Suprapubic skin (tissue), 4 donors: ENCODE measurements at regions not wholly inside any gene's neighbourhood (a gene's known extent, or its start where the extent isn't known, plus 50 kb on each side); places are given as distances from the start of the nearest gene placed in this dataset.

Experiments
- EP300 ChIP-seq: sonication (generic); formaldehyde crosslinking; IDR thresholded peaks from one replicate; pipeline ENCODE4 v1.6.1; 2017; ENCODE audit warnings: antibody characterized with exemption
- POLR2A ChIP-seq, 2 donors: fragments of 450-650 bp; IDR thresholded peaks; one replicate each; pipeline ENCODE4 v1.6.1; 2017; ENCODE audit warnings: antibody characterized with exemption in 2 of 2, mild to moderate bottlenecking in 2 of 2, moderate library complexity in 2 of 2
- POLR2AphosphoS5 ChIP-seq, 3 donors: sonication (generic); formaldehyde crosslinking; IDR thresholded peaks; one replicate each; pipeline ENCODE4 v1.6.1; 2017; ENCODE audit warnings: antibody characterized with exemption in 3 of 3
- TF ChIP-seq, protein P1 (sequence below), 2 donors: fragments of 200-600 bp in 1 of 2; fragments of 450-650 bp in 1 of 2; sonication (generic) in 1 of 2; IDR thresholded peaks; one replicate each; pipeline ENCODE4 v1.5.1; 2016 to 2019; ENCODE audit warnings: antibody characterized with exemption in 2 of 2, mild to moderate bottlenecking in 1 of 2, moderate library complexity in 1 of 2

DNA sequence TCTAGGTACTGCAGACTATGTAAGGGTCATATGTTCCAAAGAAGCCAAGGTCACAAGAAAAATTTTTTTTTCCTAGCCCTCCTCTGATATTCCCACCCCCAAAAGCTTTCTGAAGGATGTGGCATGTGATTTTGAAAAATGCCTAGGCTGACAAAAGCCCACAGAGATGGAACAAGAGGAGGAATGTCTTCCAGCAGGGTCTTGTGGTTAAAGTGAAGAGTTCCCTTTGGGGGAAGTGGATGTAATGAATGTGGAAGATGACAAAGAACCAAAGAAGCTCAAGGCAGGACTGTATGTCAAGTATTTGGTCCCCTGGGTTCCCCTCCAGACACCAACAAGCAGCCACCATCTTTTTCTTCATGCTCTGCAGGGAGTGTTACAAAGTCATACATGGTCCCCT is 268.8 kb downstream of the BCOR start:
- TF ChIP-seq, protein P1, sequence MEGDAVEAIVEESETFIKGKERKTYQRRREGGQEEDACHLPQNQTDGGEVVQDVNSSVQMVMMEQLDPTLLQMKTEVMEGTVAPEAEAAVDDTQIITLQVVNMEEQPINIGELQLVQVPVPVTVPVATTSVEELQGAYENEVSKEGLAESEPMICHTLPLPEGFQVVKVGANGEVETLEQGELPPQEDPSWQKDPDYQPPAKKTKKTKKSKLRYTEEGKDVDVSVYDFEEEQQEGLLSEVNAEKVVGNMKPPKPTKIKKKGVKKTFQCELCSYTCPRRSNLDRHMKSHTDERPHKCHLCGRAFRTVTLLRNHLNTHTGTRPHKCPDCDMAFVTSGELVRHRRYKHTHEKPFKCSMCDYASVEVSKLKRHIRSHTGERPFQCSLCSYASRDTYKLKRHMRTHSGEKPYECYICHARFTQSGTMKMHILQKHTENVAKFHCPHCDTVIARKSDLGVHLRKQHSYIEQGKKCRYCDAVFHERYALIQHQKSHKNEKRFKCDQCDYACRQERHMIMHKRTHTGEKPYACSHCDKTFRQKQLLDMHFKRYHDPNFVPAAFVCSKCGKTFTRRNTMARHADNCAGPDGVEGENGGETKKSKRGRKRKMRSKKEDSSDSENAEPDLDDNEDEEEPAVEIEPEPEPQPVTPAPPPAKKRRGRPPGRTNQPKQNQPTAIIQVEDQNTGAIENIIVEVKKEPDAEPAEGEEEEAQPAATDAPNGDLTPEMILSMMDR (IDR thresholded peaks at IDR 0.05), result no peak
- TF ChIP-seq POLR2A (IDR thresholded peaks at IDR 0.05), result no peak
- no peak for TF ChIP-seq EP300
- no peak for TF ChIP-seq POLR2AphosphoS5 (IDR thresholded peaks at IDR 0.05)
